ENCODE measurements at regions not wholly inside any gene's neighbourhood (a gene's known extent, or its start where the extent isn't known, plus 50 kb on each side); places are given as distances from the start of the nearest gene placed in this dataset.

DNA sequence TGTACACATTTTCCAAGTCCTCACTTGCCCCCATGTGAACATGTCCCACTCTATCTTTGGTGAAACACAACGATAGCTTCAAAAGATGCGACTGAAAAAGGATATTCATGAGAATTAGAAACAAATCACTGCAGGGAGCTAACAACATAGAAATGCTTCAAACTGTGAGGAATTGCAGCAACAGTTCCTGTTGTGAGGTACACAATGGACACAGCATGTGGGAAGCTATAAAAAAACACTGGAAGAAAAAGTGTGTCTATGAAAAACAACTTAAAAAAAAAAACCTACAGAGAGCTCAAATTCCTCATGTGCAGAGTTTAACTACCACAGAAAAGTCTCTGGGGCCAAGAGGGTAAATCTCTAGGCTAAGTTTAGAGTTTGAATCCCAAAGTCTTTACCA is 51.6 kb upstream of the BLTP1 start:
- H3K9me3 ChIP-seq (ENCODE audit: low read length), result no peaks in the 10 kb centered on the region
- H3K27me3 Mint-ChIP-seq, result peaks cover 7 to 41% of the 10 kb centered on the region in 2 donors
- no peaks in the 10 kb centered on the region for H3K4me1 Mint-ChIP-seq
- no peak overlapping the region for H3K27ac ChIP-seq (ENCODE audit: low read depth, low read length)
- no peaks in the 10 kb centered on the region for H3K9me3 Mint-ChIP-seq
- ChIA-PET POLR2A (no interaction called here), CTCF (interaction anchor here (0.5 kb wide), 1 partner anchor 271 kb away, joined by 4 read pairs; no protein-coding TSS in a partner anchor)
- H3K4me1 ChIP-seq (ENCODE audit: insufficient read depth, low read length), result no peaks in the 10 kb centered on the region
- H3K4me3 Mint-ChIP-seq, result no peak overlapping the region
- no peak for DNase-seq
- H3K4me3 ChIP-seq (ENCODE audit: low read length), result no peak overlapping the region
- no peak overlapping the region for H3K27ac Mint-ChIP-seq
- H3K36me3 ChIP-seq (ENCODE audit: insufficient read depth, low read length), result no peaks in the 10 kb centered on the region
- peaks cover 0 to 2% (median 0%) of the 10 kb centered on the region in 3 donors for H3K36me3 Mint-ChIP-seq
- H3K27me3 ChIP-seq (ENCODE audit: insufficient read depth, low read length, poor library complexity, severe bottlenecking), result no peaks in the 10 kb centered on the region

DNA sequence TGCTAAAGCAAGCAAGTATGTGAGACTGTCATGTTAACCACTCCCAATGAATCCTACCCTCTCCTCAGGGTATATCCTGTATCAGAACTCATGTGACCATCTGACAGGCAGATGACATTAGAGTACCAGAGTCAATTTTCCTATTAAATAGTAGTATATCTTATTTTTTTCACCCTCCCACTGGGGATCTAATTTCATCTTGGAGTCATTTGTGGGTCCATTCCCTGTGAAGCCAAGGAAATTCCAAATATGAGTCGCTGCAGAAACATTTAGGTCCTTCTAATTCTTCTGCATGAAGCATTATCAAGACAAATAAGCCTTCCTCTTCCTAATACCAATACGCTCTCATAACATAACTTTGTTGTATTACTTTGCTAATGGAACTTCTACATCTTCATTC is 52.2 kb upstream of the BLTP1 start:
- no peak overlapping the region for H3K4me3 ChIP-seq (ENCODE audit: low read length)
- no peaks in the 10 kb centered on the region for H3K4me1 ChIP-seq (ENCODE audit: insufficient read depth, low read length)
- no peaks in the 10 kb centered on the region for H3K27me3 ChIP-seq (ENCODE audit: insufficient read depth, low read length, poor library complexity, severe bottlenecking)
- no peaks in the 10 kb centered on the region for H3K36me3 ChIP-seq (ENCODE audit: insufficient read depth, low read length)
- Mint-ChIP-seq H3K27me3 (peaks cover 8 to 44% of the 10 kb centered on the region in 2 donors), H3K9me3 (no peaks in the 10 kb centered on the region), H3K36me3 (peaks cover 0 to 2% (median 0%) of the 10 kb centered on the region in 3 donors), H3K4me1 (no peaks in the 10 kb centered on the region), H3K4me3 (no peak overlapping the region), H3K27ac (no peak overlapping the region)
- POLR2A ChIA-PET, result no interaction called here
- H3K27ac ChIP-seq (ENCODE audit: low read depth, low read length), result no peak overlapping the region
- CTCF ChIA-PET, result no interaction called here
- DNase-seq, result no peak
- H3K9me3 ChIP-seq (ENCODE audit: low read length), result no peaks in the 10 kb centered on the region

DNA sequence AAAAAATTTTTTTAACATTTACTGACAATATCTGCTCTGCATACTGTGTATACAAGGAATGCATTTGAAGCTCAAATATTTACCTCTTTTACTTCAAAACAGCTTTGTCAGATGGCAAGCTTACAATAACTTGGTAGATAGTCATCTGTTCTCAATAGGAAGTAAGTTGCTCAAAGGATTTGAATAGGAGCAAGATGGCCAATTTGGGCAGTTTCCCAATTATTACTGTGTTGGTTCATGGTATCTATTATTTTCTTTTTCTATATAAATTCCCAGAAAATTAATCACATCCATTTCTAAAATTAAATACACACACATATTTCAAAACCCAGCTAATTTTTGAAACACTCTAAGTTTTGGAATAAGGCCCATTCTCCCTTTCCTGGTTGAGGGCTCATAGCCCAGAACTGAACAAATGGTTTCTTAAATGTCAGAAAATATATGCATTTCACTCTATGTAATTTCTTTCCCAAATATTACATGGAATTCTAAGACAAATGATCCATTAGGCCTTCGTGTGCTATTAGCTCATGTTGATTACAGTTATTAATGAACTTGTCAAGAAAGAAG is 60.2 kb upstream of the BLTP1 start:
- no peak for DNase-seq
- Histone ChIP-seq H3K4me1 (ENCODE audit: insufficient read depth, low read length) (no peaks in the 10 kb centered on the region), H3K4me3 (ENCODE audit: low read length) (no peak overlapping the region), H3K9me3 (ENCODE audit: low read length) (no peaks in the 10 kb centered on the region), H3K27ac (ENCODE audit: low read depth, low read length) (no peak overlapping the region), H3K27me3 (ENCODE audit: insufficient read depth, low read length, poor library complexity, severe bottlenecking) (peaks cover 3% of the 10 kb centered on the region), H3K36me3 (ENCODE audit: insufficient read depth, low read length) (no peaks in the 10 kb centered on the region)
- no peak overlapping the region for H3K27ac Mint-ChIP-seq
- ChIA-PET CTCF (interaction anchor here (0.7 kb wide), 1 partner anchor 38 kb away, joined by 3 read pairs; no protein-coding TSS in a partner anchor), POLR2A (no interaction called here)
- H3K4me1 Mint-ChIP-seq, result no peaks in the 10 kb centered on the region
- H3K4me3 Mint-ChIP-seq, result no peak overlapping the region
- peaks cover 8 to 29% of the 10 kb centered on the region in 2 donors for H3K27me3 Mint-ChIP-seq
- H3K36me3 Mint-ChIP-seq, result peaks cover 0 to 3% (median 0%) of the 10 kb centered on the region in 3 donors
- no peaks in the 10 kb centered on the region for H3K9me3 Mint-ChIP-seq

DNA sequence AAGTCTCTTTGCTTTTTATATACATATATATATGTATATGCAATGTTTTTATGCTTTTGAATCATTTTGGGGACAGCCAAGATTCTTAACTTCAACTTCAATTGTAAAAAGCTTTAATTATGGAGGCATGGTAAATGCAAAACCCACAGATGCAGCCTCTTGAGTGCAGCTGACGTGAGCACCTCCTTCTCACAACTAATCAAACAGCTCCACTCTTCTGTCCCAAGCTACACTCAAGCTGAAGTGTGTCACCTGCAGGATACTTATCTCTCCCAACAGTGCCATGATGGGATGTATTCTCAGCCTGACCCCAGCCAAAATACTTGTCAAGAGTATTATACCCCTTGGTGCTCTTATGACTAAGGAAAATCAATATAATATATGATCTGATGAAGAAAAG is 60.7 kb upstream of the BLTP1 start:
- no peaks in the 10 kb centered on the region for H3K4me1 ChIP-seq (ENCODE audit: insufficient read depth, low read length)
- Mint-ChIP-seq H3K36me3 (peaks cover 0 to 3% (median 0%) of the 10 kb centered on the region in 3 donors), H3K27me3 (peaks cover 8 to 24% of the 10 kb centered on the region in 2 donors), H3K27ac (no peak overlapping the region), H3K4me3 (no peak overlapping the region), H3K4me1 (no peaks in the 10 kb centered on the region), H3K9me3 (no peaks in the 10 kb centered on the region)
- H3K36me3 ChIP-seq (ENCODE audit: insufficient read depth, low read length), result no peaks in the 10 kb centered on the region
- no peaks in the 10 kb centered on the region for H3K9me3 ChIP-seq (ENCODE audit: low read length)
- H3K27me3 ChIP-seq (ENCODE audit: insufficient read depth, low read length, poor library complexity, severe bottlenecking), result peaks cover 3% of the 10 kb centered on the region
- H3K4me3 ChIP-seq (ENCODE audit: low read length), result no peak overlapping the region
- no peak overlapping the region for H3K27ac ChIP-seq (ENCODE audit: low read depth, low read length)
- ChIA-PET CTCF (interaction anchor here (0.7 kb wide), 1 partner anchor 39 kb away, joined by 3 read pairs; no protein-coding TSS in a partner anchor), POLR2A (no interaction called here)
- DNase-seq, result no peak

DNA sequence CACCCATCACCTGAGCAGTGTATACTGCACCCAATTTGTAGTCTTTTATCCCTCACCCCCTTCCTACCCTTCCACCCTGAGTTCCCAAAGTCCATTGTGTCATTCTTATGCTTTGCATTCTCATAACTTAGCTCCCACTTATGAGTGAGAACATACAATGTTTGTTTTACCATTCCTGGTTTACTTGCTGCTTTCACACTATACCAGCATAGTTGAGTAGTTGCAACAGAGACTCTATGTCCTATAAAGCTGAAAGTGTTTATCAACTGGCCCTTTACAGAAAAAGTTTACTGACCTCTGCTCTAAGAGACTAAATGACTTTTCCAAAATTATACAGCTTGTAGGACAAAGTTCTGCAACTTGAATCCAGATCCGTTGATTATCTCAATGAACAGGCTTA is 61.1 kb upstream of the BLTP1 start:
- Mint-ChIP-seq H3K27me3 (peaks cover 6 to 21% of the 10 kb centered on the region in 2 donors), H3K4me3 (no peak overlapping the region), H3K4me1 (no peaks in the 10 kb centered on the region), H3K36me3 (peaks cover 0 to 3% (median 0%) of the 10 kb centered on the region in 3 donors), H3K9me3 (no peaks in the 10 kb centered on the region), H3K27ac (no peak overlapping the region)
- H3K27me3 ChIP-seq (ENCODE audit: insufficient read depth, low read length, poor library complexity, severe bottlenecking), result peaks cover 3% of the 10 kb centered on the region
- CTCF ChIA-PET, result no interaction called here
- H3K36me3 ChIP-seq (ENCODE audit: insufficient read depth, low read length), result no peaks in the 10 kb centered on the region
- H3K4me1 ChIP-seq (ENCODE audit: insufficient read depth, low read length), result no peaks in the 10 kb centered on the region
- no peak overlapping the region for H3K4me3 ChIP-seq (ENCODE audit: low read length)
- no peak overlapping the region for H3K27ac ChIP-seq (ENCODE audit: low read depth, low read length)
- no peak for DNase-seq
- no peaks in the 10 kb centered on the region for H3K9me3 ChIP-seq (ENCODE audit: low read length)
- POLR2A ChIA-PET, result no interaction called here

DNA sequence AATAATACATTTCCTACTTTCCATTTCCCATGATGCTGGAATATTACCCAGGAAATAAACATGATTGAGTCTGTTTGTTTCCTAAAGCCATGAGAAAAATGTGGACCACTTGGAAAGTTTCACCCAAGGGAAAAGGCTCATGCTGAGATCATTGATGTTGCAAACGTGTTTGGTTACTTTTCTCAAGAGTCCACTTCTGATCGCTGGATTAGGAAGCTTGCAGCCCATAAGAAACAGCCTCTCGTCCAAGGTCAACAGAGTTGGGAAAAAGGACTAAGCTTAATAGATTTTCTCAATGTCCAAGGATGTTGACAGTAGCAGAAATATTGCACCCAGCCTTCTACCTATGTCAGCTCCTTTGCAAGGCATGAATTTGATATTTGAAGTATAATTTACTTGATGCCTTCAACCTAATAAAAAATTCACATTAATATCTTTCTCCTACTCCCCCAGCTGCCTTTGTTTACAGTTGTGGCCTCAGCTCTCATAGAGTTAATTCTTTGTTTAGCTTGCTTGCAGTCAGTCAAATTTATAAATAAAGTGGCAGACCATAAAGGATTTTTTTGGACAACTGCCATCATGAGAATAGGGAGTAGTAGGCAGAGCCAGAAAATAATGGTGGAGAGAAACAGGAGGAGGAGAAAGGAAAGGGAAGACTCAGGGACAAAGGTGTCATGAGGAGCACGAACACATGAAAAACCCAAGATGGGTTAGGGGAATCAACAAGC is 65.6 kb upstream of the BLTP1 start:
- no peaks in the 10 kb centered on the region for H3K4me1 ChIP-seq (ENCODE audit: insufficient read depth, low read length)
- Mint-ChIP-seq H3K4me3 (no peak overlapping the region), H3K9me3 (no peaks in the 10 kb centered on the region), H3K27me3 (peaks cover 6 to 17% of the 10 kb centered on the region in 2 donors), H3K27ac (no peak overlapping the region), H3K4me1 (no peaks in the 10 kb centered on the region), H3K36me3 (no peaks in the 10 kb centered on the region)
- POLR2A ChIA-PET, result no interaction called here
- H3K27ac ChIP-seq (ENCODE audit: low read depth, low read length), result no peak overlapping the region
- H3K4me3 ChIP-seq (ENCODE audit: low read length), result no peak overlapping the region
- CTCF ChIA-PET, result no interaction called here
- peaks cover 3% of the 10 kb centered on the region for H3K27me3 ChIP-seq (ENCODE audit: insufficient read depth, low read length, poor library complexity, severe bottlenecking)
- H3K9me3 ChIP-seq (ENCODE audit: low read length), result no peaks in the 10 kb centered on the region
- no peak for DNase-seq
- no peaks in the 10 kb centered on the region for H3K36me3 ChIP-seq (ENCODE audit: insufficient read depth, low read length)

DNA sequence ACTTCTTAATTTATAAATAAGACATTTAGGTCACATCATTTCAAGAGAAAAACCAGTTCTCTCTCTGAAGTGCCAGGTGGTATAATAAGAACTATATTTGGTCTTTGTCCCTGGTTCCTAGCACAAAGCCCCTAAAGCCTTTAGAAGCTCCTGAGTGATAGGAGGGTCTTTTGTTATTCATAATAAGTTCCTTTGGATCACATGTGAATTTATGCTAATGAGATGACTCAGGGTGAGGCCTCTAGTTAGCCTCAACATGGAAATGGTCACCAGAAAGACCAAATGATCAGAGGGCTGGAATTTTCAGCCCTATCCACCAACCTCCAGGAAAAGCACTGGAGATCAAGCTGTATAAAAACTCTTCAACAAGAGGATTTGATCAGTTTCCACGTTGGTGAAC is 68.1 kb upstream of the BLTP1 start:
- ChIA-PET CTCF (no interaction called here), POLR2A (no interaction called here)
- H3K4me3 Mint-ChIP-seq, result no peak overlapping the region
- Histone ChIP-seq H3K27ac (ENCODE audit: low read depth, low read length) (no peak overlapping the region), H3K36me3 (ENCODE audit: insufficient read depth, low read length) (no peaks in the 10 kb centered on the region), H3K9me3 (ENCODE audit: low read length) (no peaks in the 10 kb centered on the region), H3K27me3 (ENCODE audit: insufficient read depth, low read length, poor library complexity, severe bottlenecking) (no peaks in the 10 kb centered on the region), H3K4me3 (ENCODE audit: low read length) (no peak overlapping the region), H3K4me1 (ENCODE audit: insufficient read depth, low read length) (no peaks in the 10 kb centered on the region)
- no peaks in the 10 kb centered on the region for H3K9me3 Mint-ChIP-seq
- DNase-seq, result no peak
- H3K36me3 Mint-ChIP-seq, result peaks cover 0 to 7% (median 4%) of the 10 kb centered on the region in 3 donors
- no peak overlapping the region for H3K27ac Mint-ChIP-seq
- peaks cover 3 to 14% of the 10 kb centered on the region in 2 donors for H3K27me3 Mint-ChIP-seq
- no peaks in the 10 kb centered on the region for H3K4me1 Mint-ChIP-seq

DNA sequence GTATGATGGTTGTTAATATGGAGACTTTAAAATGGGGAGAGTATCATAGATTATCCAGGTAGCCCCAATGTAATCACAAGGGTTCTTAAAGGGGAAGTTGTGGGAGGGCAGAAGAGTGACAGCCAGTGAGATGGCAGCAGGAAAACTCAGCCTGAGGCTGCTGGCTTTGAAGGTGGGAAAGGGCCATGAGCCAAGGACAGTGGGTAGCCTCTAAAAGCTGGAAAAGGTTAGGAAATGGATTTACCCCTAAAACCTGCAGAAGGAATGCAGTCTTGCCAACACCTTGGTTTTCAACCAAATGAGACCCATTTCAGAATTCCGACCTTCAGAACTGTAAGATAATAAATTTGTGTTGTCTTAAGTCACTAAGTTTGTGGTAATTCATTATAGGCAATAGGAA is 68.8 kb upstream of the BLTP1 start:
- no peak overlapping the region for H3K27ac Mint-ChIP-seq
- CTCF ChIA-PET, result no interaction called here

More for the DNA sequence above, 68.8 kb upstream of the BLTP1 start:
- POLR2A ChIA-PET, result no interaction called here
- no peak for DNase-seq
- Mint-ChIP-seq H3K36me3 (peaks cover 0 to 7% (median 4%) of the 10 kb centered on the region in 3 donors), H3K4me3 (no peak overlapping the region), H3K27me3 (peaks cover 3 to 14% of the 10 kb centered on the region in 2 donors), H3K4me1 (no peaks in the 10 kb centered on the region), H3K9me3 (no peaks in the 10 kb centered on the region)
- Histone ChIP-seq H3K4me3 (ENCODE audit: low read length) (no peak overlapping the region), H3K27ac (ENCODE audit: low read depth, low read length) (no peak overlapping the region), H3K9me3 (ENCODE audit: low read length) (no peaks in the 10 kb centered on the region), H3K27me3 (ENCODE audit: insufficient read depth, low read length, poor library complexity, severe bottlenecking) (no peaks in the 10 kb centered on the region), H3K36me3 (ENCODE audit: insufficient read depth, low read length) (no peaks in the 10 kb centered on the region), H3K4me1 (ENCODE audit: insufficient read depth, low read length) (no peaks in the 10 kb centered on the region)

Data from CD8-positive, alpha-beta memory T cell (primary cell).